Activated T-cell treated with anti-CD3 and anti-CD28 coated beads for 48 hours (primary cell): ENCODE measurements at regions not wholly inside any gene's neighbourhood (a gene's known extent, or its start where the extent isn't known, plus 50 kb on each side); places are given as distances from the start of the nearest gene placed in this dataset.
"Not testable (repeated sequence)": the region's sequence is repeated elsewhere in the genome, so short reads cannot be mapped to it uniquely, and the experiment has no call there.

Source experiments
- DNase-seq: peaks from one replicate; pipeline ENCODE4 v3.0.0-alpha.2; 2020; ENCODE audit warnings: low read depth

GRCh38 chr15:34651997-34652725 is 68.7 kb upstream of the GOLGA8B start:
- DNase-seq: no peak

- peak; percentile 0 for DNase-seq
These were observed 66.7 kb upstream of the GOLGA8B start for GRCh38 chr15:34650177-34650576.

GRCh38 chr15:34648294-34648631 is 64.8 kb upstream of the GOLGA8B start:
- no peak for DNase-seq

- DNase-seq: no peak
These were observed 64.3 kb upstream of the GOLGA8B start for GRCh38 chr15:34647569-34648293.

GRCh38 chr15:34646918-34647317 is 63.5 kb upstream of the GOLGA8B start:
- DNase-seq: no peak

GRCh38 chr15:34644851-34645250 is 61.4 kb upstream of the GOLGA8B start:
- no peak for DNase-seq

- DNase-seq: no peak
These were observed 60.6 kb upstream of the GOLGA8B start for GRCh38 chr15:34644061-34644460.

- DNase-seq: no peak
These were observed 58.8 kb upstream of the GOLGA8B start for GRCh38 chr15:34642247-34642646.

- no peak for DNase-seq
These were observed 57.2 kb upstream of the GOLGA8B start for GRCh38 chr15:34640661-34641060.

- no peak for DNase-seq
These were observed 53.9 kb upstream of the GOLGA8B start for GRCh38 chr15:34637305-34637704.

- DNase-seq: not testable (repeated sequence)
These were observed 50.2 kb upstream of the GOLGA8B start for GRCh38 chr15:34633602-34634001.
